SK-N-SH (cell line): ENCODE measurements at regions not wholly inside any gene's neighbourhood (a gene's known extent, or its start where the extent isn't known, plus 50 kb on each side); places are given as distances from the start of the nearest gene placed in this dataset.

ENCODE experiments used
- RAD21 ChIP-seq: IDR thresholded peaks from 2 replicates; pipeline ENCODE4 v1.6.1; 2012; ENCODE audit warnings: mild to moderate bottlenecking, low read length
- TF ChIP-seq, protein P1 (sequence below): fragments of 200-600 bp; sonication (generic); IDR thresholded peaks from 2 replicates; pipeline ENCODE4 v1.6.1; 2017; ENCODE audit warnings: antibody characterized with exemption, mild to moderate bottlenecking, moderate library complexity

DNA sequence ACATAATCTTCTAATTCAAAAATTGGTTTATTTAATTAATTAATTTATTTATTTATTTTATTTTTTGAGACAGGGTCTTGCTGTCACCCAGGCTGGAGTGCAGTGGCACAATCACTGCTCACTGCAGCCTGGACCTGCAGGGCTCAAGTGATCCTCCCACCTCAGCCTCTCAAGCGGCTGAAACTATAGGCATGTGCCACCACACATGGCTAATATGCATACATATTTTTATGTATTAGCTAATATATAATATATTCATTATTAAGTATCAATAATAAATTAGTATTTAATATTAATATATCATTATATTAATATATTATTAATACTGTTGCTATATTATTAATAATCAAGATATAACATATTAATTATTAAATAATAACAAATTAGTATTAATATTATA lies 406.7 kb downstream of the GPATCH2 start:
- TF ChIP-seq RAD21: no peak
- TF ChIP-seq, protein P1, sequence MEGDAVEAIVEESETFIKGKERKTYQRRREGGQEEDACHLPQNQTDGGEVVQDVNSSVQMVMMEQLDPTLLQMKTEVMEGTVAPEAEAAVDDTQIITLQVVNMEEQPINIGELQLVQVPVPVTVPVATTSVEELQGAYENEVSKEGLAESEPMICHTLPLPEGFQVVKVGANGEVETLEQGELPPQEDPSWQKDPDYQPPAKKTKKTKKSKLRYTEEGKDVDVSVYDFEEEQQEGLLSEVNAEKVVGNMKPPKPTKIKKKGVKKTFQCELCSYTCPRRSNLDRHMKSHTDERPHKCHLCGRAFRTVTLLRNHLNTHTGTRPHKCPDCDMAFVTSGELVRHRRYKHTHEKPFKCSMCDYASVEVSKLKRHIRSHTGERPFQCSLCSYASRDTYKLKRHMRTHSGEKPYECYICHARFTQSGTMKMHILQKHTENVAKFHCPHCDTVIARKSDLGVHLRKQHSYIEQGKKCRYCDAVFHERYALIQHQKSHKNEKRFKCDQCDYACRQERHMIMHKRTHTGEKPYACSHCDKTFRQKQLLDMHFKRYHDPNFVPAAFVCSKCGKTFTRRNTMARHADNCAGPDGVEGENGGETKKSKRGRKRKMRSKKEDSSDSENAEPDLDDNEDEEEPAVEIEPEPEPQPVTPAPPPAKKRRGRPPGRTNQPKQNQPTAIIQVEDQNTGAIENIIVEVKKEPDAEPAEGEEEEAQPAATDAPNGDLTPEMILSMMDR: no peak
